ENCODE measurements at regions not wholly inside any gene's neighbourhood (a gene's known extent, or its start where the extent isn't known, plus 50 kb on each side); places are given as distances from the start of the nearest gene placed in this dataset.

DNA sequence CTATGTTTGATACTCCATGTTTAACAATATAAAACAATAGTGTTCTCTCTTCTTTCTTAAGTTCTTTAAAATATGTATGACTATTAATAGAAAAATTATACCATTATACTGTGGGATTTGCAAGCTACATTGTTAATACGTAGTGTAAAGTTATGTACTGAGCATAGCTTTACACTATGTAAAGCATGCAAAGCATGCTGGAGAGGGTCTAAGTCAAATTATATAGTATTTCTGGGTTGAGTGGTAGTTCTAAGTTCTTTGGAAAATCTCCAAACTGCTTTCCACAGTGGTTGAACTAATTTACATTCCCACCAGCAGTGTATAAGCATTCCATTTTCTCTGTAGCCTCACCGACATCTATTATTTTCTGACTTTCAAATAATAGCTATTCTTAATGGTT lies 253.0 kb downstream of the RAP2B start:
- Histone ChIP-seq H3K9me3 (replicated peaks; ENCODE audit: control insufficient read depth, insufficient read depth, low read length) (no peaks in the 10 kb centered on the region), H3K4me3 (replicated peaks in 1 of 3; ENCODE audit: insufficient read depth in 1 of 3, low read depth in 1 of 3, low read length in 3 of 3) (no peak overlapping the region), H3K9me1 (replicated peaks; ENCODE audit: control insufficient read depth, extremely low read depth, insufficient read depth, low read length) (no peaks in the 10 kb centered on the region), H3K9ac (replicated peaks; ENCODE audit: extremely low read depth, insufficient read depth, low read length) (no peak overlapping the region), H3K36me3 (ENCODE audit: control insufficient read depth in 2 of 2, extremely low read depth in 1 of 2, insufficient read depth in 2 of 2, low read length in 2 of 2) (no peaks in the 10 kb centered on the region), H3K27me3 (ENCODE audit: control insufficient read depth in 2 of 2, insufficient read depth in 2 of 2, low read length in 2 of 2) (no peaks in the 10 kb centered on the region), H4K20me1 (replicated peaks; ENCODE audit: control insufficient read depth, extremely low read depth, insufficient read depth, low read length) (no peaks in the 10 kb centered on the region), H3K27ac (ENCODE audit: insufficient read depth, low read depth, low read length) (no peak overlapping the region), H3K4me1 (ENCODE audit: control insufficient read depth, extremely low read depth, insufficient read depth, low read length) (no peaks in the 10 kb centered on the region), H2AFZ (ENCODE audit: low read depth, low read length) (no peak overlapping the region), H3K79me2 (ENCODE audit: control insufficient read depth, insufficient read depth, low read length) (no peaks in the 10 kb centered on the region), H3K4me2 (ENCODE audit: insufficient read depth, low read length) (no peak overlapping the region)
- ChIA-PET CTCF (no interaction called here), POLR2A (no interaction called here)
- DNase-seq (ENCODE audit: low read depth, low spot score) (no peak), FAIRE-seq (no peak)
- dilution Hi-C loops (cut with MboI; ENCODE audit: extremely low pct_ligation_motif_present, low sequenced_read_pairs) (no loop called here), intact Hi-C loops (cut with micrococcal nuclease) (no loop called here)
- TF ChIP-seq GATA2 (IDR thresholded peaks at IDR 0.05; ENCODE audit: insufficient read depth, insufficient read length, low read depth, low read length) (no peak), JUN (IDR thresholded peaks at IDR 0.05; ENCODE audit: borderline replicate concordance, insufficient read depth, insufficient read length, low read depth) (no peak), EZH2 (IDR thresholded peaks at IDR 0.05; ENCODE audit: borderline replicate concordance, low read depth, low read length, severe bottlenecking) (no peak), FOS (IDR thresholded peaks at IDR 0.05; ENCODE audit: borderline replicate concordance, insufficient read depth, low read length) (no peak), MYC (IDR thresholded peaks at IDR 0.05; ENCODE audit: low read depth, low read length) (no peak), POLR2A (IDR thresholded peaks at IDR 0.05; ENCODE audit: low read depth, low read length) (no peak), POLR2AphosphoS5 (IDR thresholded peaks at IDR 0.05; ENCODE audit: insufficient read depth, low read depth, low read length) (no peak)
- TF ChIP-seq, protein P1, sequence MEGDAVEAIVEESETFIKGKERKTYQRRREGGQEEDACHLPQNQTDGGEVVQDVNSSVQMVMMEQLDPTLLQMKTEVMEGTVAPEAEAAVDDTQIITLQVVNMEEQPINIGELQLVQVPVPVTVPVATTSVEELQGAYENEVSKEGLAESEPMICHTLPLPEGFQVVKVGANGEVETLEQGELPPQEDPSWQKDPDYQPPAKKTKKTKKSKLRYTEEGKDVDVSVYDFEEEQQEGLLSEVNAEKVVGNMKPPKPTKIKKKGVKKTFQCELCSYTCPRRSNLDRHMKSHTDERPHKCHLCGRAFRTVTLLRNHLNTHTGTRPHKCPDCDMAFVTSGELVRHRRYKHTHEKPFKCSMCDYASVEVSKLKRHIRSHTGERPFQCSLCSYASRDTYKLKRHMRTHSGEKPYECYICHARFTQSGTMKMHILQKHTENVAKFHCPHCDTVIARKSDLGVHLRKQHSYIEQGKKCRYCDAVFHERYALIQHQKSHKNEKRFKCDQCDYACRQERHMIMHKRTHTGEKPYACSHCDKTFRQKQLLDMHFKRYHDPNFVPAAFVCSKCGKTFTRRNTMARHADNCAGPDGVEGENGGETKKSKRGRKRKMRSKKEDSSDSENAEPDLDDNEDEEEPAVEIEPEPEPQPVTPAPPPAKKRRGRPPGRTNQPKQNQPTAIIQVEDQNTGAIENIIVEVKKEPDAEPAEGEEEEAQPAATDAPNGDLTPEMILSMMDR (IDR thresholded peaks at IDR 0.05; ENCODE audit: extremely low read depth in 1 of 2, insufficient read depth in 1 of 2, low read depth in 1 of 2, low read length in 2 of 2): no peak
- TF ChIP-seq, protein P2, sequence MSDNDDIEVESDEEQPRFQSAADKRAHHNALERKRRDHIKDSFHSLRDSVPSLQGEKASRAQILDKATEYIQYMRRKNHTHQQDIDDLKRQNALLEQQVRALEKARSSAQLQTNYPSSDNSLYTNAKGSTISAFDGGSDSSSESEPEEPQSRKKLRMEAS (IDR thresholded peaks at IDR 0.05; ENCODE audit: insufficient read depth, insufficient read length): no peak
- BruUV-seq (replicated peaks): no TSS peak
